ENCODE measurements at regions not wholly inside any gene's neighbourhood (a gene's known extent, or its start where the extent isn't known, plus 50 kb on each side); places are given as distances from the start of the nearest gene placed in this dataset.

GRCh38 chr18:67278984-67279383 is 237.5 kb downstream of the DSEL start:
- no peaks in the 10 kb centered on the region for H3K9me3 ChIP-seq (replicated peaks; ENCODE audit: insufficient read depth, low read length)
- H2AFZ ChIP-seq (ENCODE audit: low read length): no peak overlapping the region
- no peaks in the 10 kb centered on the region for H3K79me2 ChIP-seq (ENCODE audit: low read length)
- no peaks in the 10 kb centered on the region for H3K4me1 ChIP-seq (ENCODE audit: low read length)
- TF ChIP-seq EZH2 (optimal IDR thresholded peaks at IDR 0.05; ENCODE audit: low read depth, low read length) (no peak), EZH2phosphoT487 (IDR thresholded peaks at IDR 0.05; ENCODE audit: low read length) (no peak), CTCF (IDR thresholded peaks at IDR 0.05; ENCODE audit: low read length) (no peak)
- no peak overlapping the region for H3K4me2 ChIP-seq (ENCODE audit: low read depth, low read length)
- DNase-seq: no peak
- H3K9ac ChIP-seq (ENCODE audit: low read length): no peak overlapping the region
- no peaks in the 10 kb centered on the region for H3K36me3 ChIP-seq (replicated peaks; ENCODE audit: insufficient read depth, low read length)
- H3K27ac ChIP-seq (ENCODE audit: low read length): no peak overlapping the region
- H4K20me1 ChIP-seq (ENCODE audit: insufficient read depth, low read length): no peaks in the 10 kb centered on the region
- H3K27me3 ChIP-seq (replicated peaks; ENCODE audit: insufficient read depth, low read length): no peaks in the 10 kb centered on the region
- no peak overlapping the region for H3K4me3 ChIP-seq (ENCODE audit: low read length)
- H3K9me2 ChIP-seq (replicated peaks; ENCODE audit: insufficient read depth, low read length): no peaks in the 10 kb centered on the region
- no peaks in the 10 kb centered on the region for H3F3A ChIP-seq (ENCODE audit: insufficient read depth, low read length)

GRCh38 chr18:67276638-67277037 is 239.9 kb downstream of the DSEL start:
- Histone ChIP-seq H3K9ac (ENCODE audit: low read length) (no peak overlapping the region), H3K79me2 (ENCODE audit: low read length) (no peaks in the 10 kb centered on the region), H3K27me3 (replicated peaks; ENCODE audit: insufficient read depth, low read length) (no peaks in the 10 kb centered on the region), H3K4me2 (ENCODE audit: low read depth, low read length) (no peak overlapping the region), H4K20me1 (ENCODE audit: insufficient read depth, low read length) (no peaks in the 10 kb centered on the region), H3K9me2 (replicated peaks; ENCODE audit: insufficient read depth, low read length) (no peaks in the 10 kb centered on the region), H3K9me3 (replicated peaks; ENCODE audit: insufficient read depth, low read length) (no peaks in the 10 kb centered on the region), H3K36me3 (replicated peaks; ENCODE audit: insufficient read depth, low read length) (no peaks in the 10 kb centered on the region), H3K27ac (ENCODE audit: low read length) (no peak overlapping the region), H3K4me1 (ENCODE audit: low read length) (no peaks in the 10 kb centered on the region), H2AFZ (ENCODE audit: low read length) (no peak overlapping the region), H3K4me3 (ENCODE audit: low read length) (no peak overlapping the region), H3F3A (ENCODE audit: insufficient read depth, low read length) (no peaks in the 10 kb centered on the region)
- TF ChIP-seq CTCF (IDR thresholded peaks at IDR 0.05; ENCODE audit: low read length) (no peak), EZH2phosphoT487 (IDR thresholded peaks at IDR 0.05; ENCODE audit: low read length) (no peak), EZH2 (optimal IDR thresholded peaks at IDR 0.05; ENCODE audit: low read depth, low read length) (no peak)
- DNase-seq: no peak

- TF ChIP-seq CTCF (IDR thresholded peaks at IDR 0.05; ENCODE audit: low read length) (no peak), EZH2phosphoT487 (IDR thresholded peaks at IDR 0.05; ENCODE audit: low read length) (no peak), EZH2 (optimal IDR thresholded peaks at IDR 0.05; ENCODE audit: low read depth, low read length) (no peak)
- H4K20me1 ChIP-seq (ENCODE audit: insufficient read depth, low read length): no peaks in the 10 kb centered on the region
- no peaks in the 10 kb centered on the region for H3K9me2 ChIP-seq (replicated peaks; ENCODE audit: insufficient read depth, low read length)
- no peak overlapping the region for H3K4me2 ChIP-seq (ENCODE audit: low read depth, low read length)
- no peaks in the 10 kb centered on the region for H3K27me3 ChIP-seq (replicated peaks; ENCODE audit: insufficient read depth, low read length)
- H3K4me3 ChIP-seq (ENCODE audit: low read length): no peak overlapping the region
- no peaks in the 10 kb centered on the region for H3K79me2 ChIP-seq (ENCODE audit: low read length)
- H3K4me1 ChIP-seq (ENCODE audit: low read length): no peaks in the 10 kb centered on the region
- no peaks in the 10 kb centered on the region for H3K9me3 ChIP-seq (replicated peaks; ENCODE audit: insufficient read depth, low read length)
- DNase-seq: no peak
- no peaks in the 10 kb centered on the region for H3K36me3 ChIP-seq (replicated peaks; ENCODE audit: insufficient read depth, low read length)
- no peak overlapping the region for H2AFZ ChIP-seq (ENCODE audit: low read length)
- no peak overlapping the region for H3K9ac ChIP-seq (ENCODE audit: low read length)
- no peaks in the 10 kb centered on the region for H3F3A ChIP-seq (ENCODE audit: insufficient read depth, low read length)
- H3K27ac ChIP-seq (ENCODE audit: low read length): no peak overlapping the region
Measured at GRCh38 chr18:67273288-67273687, 243.2 kb downstream of the DSEL start.
